SU-DHL-6 (cell line): ENCODE measurements at regions not wholly inside any gene's neighbourhood (a gene's known extent, or its start where the extent isn't known, plus 50 kb on each side); places are given as distances from the start of the nearest gene placed in this dataset.

Source experiments
- H2AFZ ChIP-seq: fragments of 200-600 bp; sonication (generic); 2 replicates; pipeline ENCODE4 v1.6.1; 2014; ENCODE audit warnings: low read depth, mild to moderate bottlenecking, moderate library complexity, mixed read lengths, antibody characterized with exemption, low read length; ENCODE audit not compliant: severe bottlenecking
- H3F3A ChIP-seq: fragments of 200-600 bp; shearing (Covaris generic); 2 replicates; pipeline ENCODE4 v1.6.0; 2016; ENCODE audit warnings: antibody characterized with exemption, mild to moderate bottlenecking; ENCODE audit not compliant: insufficient read depth
- H3K27ac ChIP-seq: fragments of 200-600 bp; sonication (generic); 2 replicates; pipeline ENCODE4 v1.5.1; 2016; ENCODE audit warnings: low read depth, mild to moderate bottlenecking, low read length, moderate library complexity, mixed read lengths
- H3K27me3 ChIP-seq: fragments of 200-600 bp; sonication (generic), shearing (Covaris generic); 2 replicates; pipeline ENCODE4 v1.6.0; 2014; ENCODE audit warnings: mild to moderate bottlenecking, low read length
- H3K36me3 ChIP-seq: fragments of 200-600 bp; sonication (generic); 2 replicates; pipeline ENCODE4 v1.6.1; 2014; ENCODE audit warnings: mild to moderate bottlenecking, low read length, mixed read lengths
- H3K4me2 ChIP-seq: fragments of 300-600, 200-600 bp; shearing (Covaris generic), sonication (generic); 2 replicates; pipeline ENCODE4 v1.6.0; 2014; ENCODE audit warnings: low read length, low read depth, mild to moderate bottlenecking; ENCODE audit not compliant: poor library complexity, severe bottlenecking
- H3K4me3 ChIP-seq: fragments of 200-600 bp; sonication (generic); 2 replicates; pipeline ENCODE4 v1.5.1; 2014; ENCODE audit warnings: antibody characterized with exemption, low read length, mild to moderate bottlenecking, mixed read lengths; ENCODE audit not compliant: insufficient read depth, poor library complexity, severe bottlenecking
- H3K79me2 ChIP-seq: fragments of 200-600 bp; sonication (generic); 2 replicates; pipeline ENCODE4 v1.6.1; 2014; ENCODE audit warnings: mild to moderate bottlenecking, low read length, moderate library complexity; ENCODE audit not compliant: insufficient read depth
- H3K9ac ChIP-seq: fragments of 200-600 bp; sonication (generic); 2 replicates; pipeline ENCODE4 v1.7.0; 2014; ENCODE audit warnings: mild to moderate bottlenecking, low read length
- H3K9me2 ChIP-seq: fragments of 200-600 bp; sonication (generic); replicated peaks from 2 replicates; pipeline ENCODE4 v1.6.1; 2014; ENCODE audit warnings: low read length; ENCODE audit not compliant: insufficient read depth
- H3K9me3 ChIP-seq: fragments of 200-600 bp; sonication (generic); 2 replicates; pipeline ENCODE4 v1.6.1; 2014; ENCODE audit warnings: low read length, mixed read lengths; ENCODE audit not compliant: insufficient read depth
- H4K20me1 ChIP-seq: fragments of 200-600 bp; sonication (generic); 2 replicates; pipeline ENCODE4 v1.6.1; 2014; ENCODE audit warnings: low read depth, mild to moderate bottlenecking, antibody characterized with exemption, low read length, moderate library complexity, mixed read lengths
- CTCF ChIP-seq: fragments of 200-600 bp; sonication (generic); IDR thresholded peaks from one replicate; pipeline ENCODE4 v1.5.1; 2017; ENCODE audit warnings: antibody characterized with exemption, mild to moderate bottlenecking, low read length, moderate library complexity; ENCODE audit not compliant: insufficient read depth, poor library complexity, severe bottlenecking
- EZH2phosphoT487 ChIP-seq: fragments of 200-600 bp; sonication (generic), shearing (Covaris generic); conservative IDR thresholded peaks from 2 replicates; pipeline ENCODE4 v1.6.1; 2018; ENCODE audit warnings: mild to moderate bottlenecking, antibody characterized with exemption, low read length, moderate library complexity, mixed read lengths

GRCh38 chr9:75788006-75788634 is 102.4 kb upstream of the PCSK5 start:
- no peak overlapping the region for H3K4me3 ChIP-seq
- no peak overlapping the region for H3K9ac ChIP-seq
- H2AFZ ChIP-seq: no peak overlapping the region
- no peaks in the 10 kb centered on the region for H3K36me3 ChIP-seq
- no peaks in the 10 kb centered on the region for H3K27me3 ChIP-seq
- no peak overlapping the region for H3K4me2 ChIP-seq
- H4K20me1 ChIP-seq: peaks cover 3% of the 10 kb centered on the region; the same call in 1 of the 2 replicates
- H3F3A ChIP-seq: no peaks in the 10 kb centered on the region
- H3K9me3 ChIP-seq: no peaks in the 10 kb centered on the region
- H3K79me2 ChIP-seq: no peaks in the 10 kb centered on the region
- TF ChIP-seq CTCF (no peak), EZH2phosphoT487 (no peak)
- H3K27ac ChIP-seq: no peak overlapping the region
- H3K9me2 ChIP-seq: no peaks in the 10 kb centered on the region

- no peaks in the 10 kb centered on the region for H4K20me1 ChIP-seq
- no peak overlapping the region for H3K9ac ChIP-seq
- no peaks in the 10 kb centered on the region for H3K9me2 ChIP-seq
- H3K27ac ChIP-seq: no peak overlapping the region
- no peaks in the 10 kb centered on the region for H3K27me3 ChIP-seq
- no peaks in the 10 kb centered on the region for H3F3A ChIP-seq
- H3K9me3 ChIP-seq: no peaks in the 10 kb centered on the region
- H3K36me3 ChIP-seq: no peaks in the 10 kb centered on the region
- no peak overlapping the region for H2AFZ ChIP-seq
- H3K4me2 ChIP-seq: no peak overlapping the region
- TF ChIP-seq EZH2phosphoT487 (no peak), CTCF (no peak)
- H3K79me2 ChIP-seq: no peaks in the 10 kb centered on the region
- no peak overlapping the region for H3K4me3 ChIP-seq
These were observed 93.3 kb upstream of the PCSK5 start for GRCh38 chr9:75797085-75797580.

- TF ChIP-seq EZH2phosphoT487: no peak
- no peak for TF ChIP-seq CTCF
- Histone ChIP-seq H3K9me3 (no peaks in the 10 kb centered on the region), H3K79me2 (no peaks in the 10 kb centered on the region), H2AFZ (no peak overlapping the region), H3K4me2 (no peak overlapping the region), H3K9me2 (no peaks in the 10 kb centered on the region), H3F3A (no peaks in the 10 kb centered on the region), H3K36me3 (no peaks in the 10 kb centered on the region), H3K4me3 (no peak overlapping the region), H3K27ac (no peak overlapping the region), H4K20me1 (no peaks in the 10 kb centered on the region), H3K9ac (no peak overlapping the region), H3K27me3 (no peaks in the 10 kb centered on the region)
These were observed 92.0 kb upstream of the PCSK5 start for GRCh38 chr9:75798505-75798904.
